Ovary (tissue), 3 donors: ENCODE measurements at regions not wholly inside any gene's neighbourhood (a gene's known extent, or its start where the extent isn't known, plus 50 kb on each side); places are given as distances from the start of the nearest gene placed in this dataset.

ENCODE experiments used
- CTCF ChIP-seq, 3 donors: fragments of 450-650 bp in 2 of 3; fragments of 200-600 bp in 1 of 3; IDR thresholded peaks; one replicate each; pipeline versions ENCODE4 v1.5.1 to v1.8.0; 2016 to 2022; ENCODE audit warnings: antibody characterized with exemption in 3 of 3, mild to moderate bottlenecking in 1 of 3
- EP300 ChIP-seq: sonication (generic); formaldehyde crosslinking; IDR thresholded peaks from one replicate; pipeline ENCODE4 v1.6.1; 2017; ENCODE audit warnings: antibody characterized with exemption
- donor health status: DM: no; HTN: no; CAD: no.

- TF ChIP-seq CTCF (IDR thresholded peaks at IDR 0.05): no peak
- no peak for TF ChIP-seq EP300
Measured at GRCh38 chr11:25886036-25886435, 445.9 kb upstream of the ANO3 start.
